Activated T-helper 2 cell treated with anti-CD3 and anti-CD28 coated beads, Interferon-gamma antibody, Interleukin-2, Interleukin-4, amounts not matched to agents 10 μg/mL and 5 μg/mL and 100 μg/mL, durations not matched to agents 14 hours and 24 hours and 36 hours (primary cell): ENCODE measurements at regions not wholly inside any gene's neighbourhood (a gene's known extent, or its start where the extent isn't known, plus 50 kb on each side); places are given as distances from the start of the nearest gene placed in this dataset.
"Not testable (repeated sequence)": the region's sequence is repeated elsewhere in the genome, so short reads cannot be mapped to it uniquely, and the experiment has no call there.

Experiments
- DNase-seq: peaks from one replicate; pipeline ENCODE4 v3.0.0; 2021; ENCODE audit warnings: low spot score
- H3K27ac Mint-ChIP-seq: one replicate; pipeline ENCODE4 v1.8.0; 2021; ENCODE audit warnings: mixed read lengths
- H3K27me3 Mint-ChIP-seq: one replicate; pipeline ENCODE4 v1.8.0; 2021; ENCODE audit warnings: low read depth, mixed read lengths
- H3K36me3 Mint-ChIP-seq: one replicate; pipeline ENCODE4 v1.8.0; 2021; ENCODE audit warnings: low read depth, mixed read lengths
- H3K4me1 Mint-ChIP-seq: one replicate; pipeline ENCODE4 v1.8.0; 2021; ENCODE audit warnings: low read depth, mixed read lengths
- H3K4me3 Mint-ChIP-seq: one replicate; pipeline ENCODE4 v1.8.0; 2021; ENCODE audit warnings: low read depth, mild to moderate bottlenecking, moderate library complexity, mixed read lengths
- H3K9me3 Mint-ChIP-seq: one replicate; pipeline ENCODE4 v1.8.0; 2021; ENCODE audit warnings: mixed read lengths
- intact Hi-C: fragments of 100-400 bp; cut with micrococcal nuclease; formaldehyde crosslinking; loops from one replicate; pipeline ENCODE4 v1.15.1; 2023

DNA sequence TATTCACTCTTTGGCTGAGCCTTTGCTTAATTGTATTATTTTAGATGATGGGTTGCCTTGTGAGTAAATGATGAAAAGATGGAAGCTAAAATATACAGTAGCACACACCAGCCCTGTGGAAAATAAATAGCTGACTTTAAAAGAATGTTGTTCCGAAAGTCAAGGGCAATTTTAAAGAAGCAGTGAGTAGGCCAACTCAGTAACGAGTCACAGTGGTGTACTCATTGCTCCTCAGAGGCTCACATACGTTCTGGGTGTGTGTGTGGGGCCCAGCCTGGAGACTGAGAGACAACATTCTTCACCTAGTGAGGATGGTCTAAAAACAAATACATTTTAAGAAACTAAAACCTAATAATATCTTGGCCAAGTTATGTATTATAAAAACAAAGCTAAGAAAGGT lies 640.3 kb downstream of the TRIML1 start:
- DNase-seq = no peak
- intact Hi-C loops = no loop called here
- Mint-ChIP-seq H3K27ac (no peak overlapping the region), H3K27me3 (no peaks in the 10 kb centered on the region), H3K4me3 (no peak overlapping the region), H3K9me3 (peaks cover 16% of the 10 kb centered on the region), H3K36me3 (no peaks in the 10 kb centered on the region), H3K4me1 (no peaks in the 10 kb centered on the region)

DNA sequence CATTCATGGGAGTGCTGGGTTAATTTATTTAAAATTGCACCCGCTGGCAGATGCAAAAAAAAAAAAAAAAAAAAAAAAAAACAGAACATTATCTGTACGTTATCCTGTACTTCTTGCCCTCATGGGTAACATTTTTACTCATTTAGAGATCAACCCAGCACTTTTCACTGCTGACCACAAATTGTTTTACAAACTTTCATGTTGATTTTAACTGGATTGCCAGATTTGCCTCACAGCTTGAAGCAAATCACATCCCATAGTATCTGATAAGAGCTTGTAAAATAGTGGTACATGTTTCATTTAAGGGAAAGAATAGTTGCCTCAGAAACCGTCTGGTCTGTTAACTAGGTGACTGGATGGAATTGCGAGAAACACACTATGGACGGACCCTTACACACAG lies 640.8 kb downstream of the TRIML1 start:
- H3K27me3 Mint-ChIP-seq = no peaks in the 10 kb centered on the region

GRCh38 chr4:188780686-188781085 lies 641.4 kb downstream of the TRIML1 start:
- Mint-ChIP-seq H3K4me1 (no peaks in the 10 kb centered on the region), H3K27me3 (no peaks in the 10 kb centered on the region), H3K36me3 (no peaks in the 10 kb centered on the region), H3K4me3 (no peak overlapping the region), H3K27ac (no peak overlapping the region), H3K9me3 (peaks cover 16% of the 10 kb centered on the region)
- DNase-seq = no peak
- intact Hi-C loops = no loop called here

More for the DNA sequence above, 640.8 kb downstream of the TRIML1 start:
- Mint-ChIP-seq H3K4me1 (no peaks in the 10 kb centered on the region), H3K27ac (no peak overlapping the region), H3K4me3 (no peak overlapping the region), H3K36me3 (no peaks in the 10 kb centered on the region), H3K9me3 (peaks cover 14% of the 10 kb centered on the region)
- intact Hi-C loops = no loop called here
- no peak for DNase-seq

DNA sequence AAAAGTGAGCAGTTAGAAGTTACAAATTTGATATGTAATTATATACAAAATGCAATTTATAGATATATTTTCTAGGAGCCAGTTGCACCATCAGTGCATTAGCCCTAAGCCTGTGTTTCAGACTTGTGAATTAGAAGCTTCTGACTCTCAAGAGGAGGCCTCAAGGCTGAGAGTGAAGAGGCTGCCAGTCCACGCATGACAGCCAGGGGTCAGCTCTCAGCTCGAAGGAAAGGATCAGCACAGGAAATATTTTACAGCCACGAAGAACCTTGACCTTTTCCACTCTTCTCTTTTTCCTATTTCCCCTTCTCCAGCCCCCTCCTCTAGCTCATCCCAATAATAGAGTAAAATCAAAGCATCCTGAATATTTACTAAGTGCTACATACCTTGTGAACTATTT lies 642.4 kb downstream of the TRIML1 start:
- Mint-ChIP-seq H3K27ac (no peak overlapping the region), H3K27me3 (no peaks in the 10 kb centered on the region), H3K4me3 (no peak overlapping the region), H3K4me1 (no peaks in the 10 kb centered on the region), H3K9me3 (peaks cover 16% of the 10 kb centered on the region), H3K36me3 (no peaks in the 10 kb centered on the region)
- DNase-seq = no peak
- intact Hi-C loops = no loop called here

DNA sequence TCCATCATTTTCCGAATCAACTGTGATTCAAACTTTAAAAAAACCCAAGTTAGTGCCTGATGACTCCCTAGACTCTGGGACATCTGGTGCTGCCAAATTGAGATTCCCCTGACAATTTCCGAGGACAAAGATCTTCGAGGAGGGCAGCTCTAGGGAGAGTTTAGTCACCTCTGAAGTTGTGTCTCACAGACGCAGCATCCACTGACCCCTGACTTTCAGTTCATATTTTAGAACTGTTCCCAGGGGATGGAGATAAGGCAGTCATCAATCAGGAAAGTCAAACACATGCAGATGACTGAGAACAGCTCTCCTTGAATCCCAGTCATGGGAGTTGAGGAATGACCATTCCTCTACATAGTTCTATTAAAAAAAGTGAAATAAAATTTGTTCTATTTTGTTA lies 643.9 kb downstream of the TRIML1 start:
- no peak overlapping the region for H3K27ac Mint-ChIP-seq
- H3K9me3 Mint-ChIP-seq = peaks cover 21% of the 10 kb centered on the region
- H3K4me3 Mint-ChIP-seq = no peak overlapping the region
- no peak for DNase-seq
- no peaks in the 10 kb centered on the region for H3K4me1 Mint-ChIP-seq
- intact Hi-C loops = no loop called here
- H3K36me3 Mint-ChIP-seq = no peaks in the 10 kb centered on the region
- no peaks in the 10 kb centered on the region for H3K27me3 Mint-ChIP-seq

DNA sequence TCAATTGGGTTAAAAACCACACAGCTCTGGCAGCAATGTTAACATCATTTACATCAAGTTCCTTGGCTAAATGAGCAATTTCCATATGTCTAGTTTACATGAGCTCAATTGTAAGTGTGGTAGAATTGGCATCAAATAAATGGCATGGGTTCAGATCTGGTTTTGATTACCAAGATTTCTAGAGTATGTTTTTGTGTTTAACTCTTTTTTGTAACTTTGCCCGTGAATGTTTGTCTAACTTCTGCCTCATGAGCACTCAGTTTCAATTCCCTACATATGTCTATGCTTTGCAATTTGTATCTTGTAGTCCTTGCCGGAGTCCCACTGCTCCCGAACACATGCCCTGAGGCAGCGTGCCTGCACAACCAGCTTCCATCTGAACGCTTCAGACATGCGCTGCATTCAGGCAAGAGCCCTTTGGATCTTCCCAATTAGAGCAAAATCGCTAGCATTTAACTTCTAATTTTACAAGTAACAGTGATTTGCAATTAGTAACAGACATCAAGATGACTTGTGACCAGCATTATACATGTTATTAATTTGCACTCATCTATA lies 644.4 kb downstream of the TRIML1 start:
- peaks cover 21% of the 10 kb centered on the region for H3K9me3 Mint-ChIP-seq
- intact Hi-C loops = no loop called here
- H3K4me1 Mint-ChIP-seq = no peaks in the 10 kb centered on the region
- H3K4me3 Mint-ChIP-seq = no peak overlapping the region
- no peak overlapping the region for H3K27ac Mint-ChIP-seq
- DNase-seq = no peak
- no peaks in the 10 kb centered on the region for H3K27me3 Mint-ChIP-seq
- no peaks in the 10 kb centered on the region for H3K36me3 Mint-ChIP-seq

- H3K27ac Mint-ChIP-seq, H3K4me1 Mint-ChIP-seq, H3K4me3 Mint-ChIP-seq: not testable (repeated sequence)
Observed at GRCh38 chr4:188796600-188796999, 657.4 kb downstream of the TRIML1 start.

DNA sequence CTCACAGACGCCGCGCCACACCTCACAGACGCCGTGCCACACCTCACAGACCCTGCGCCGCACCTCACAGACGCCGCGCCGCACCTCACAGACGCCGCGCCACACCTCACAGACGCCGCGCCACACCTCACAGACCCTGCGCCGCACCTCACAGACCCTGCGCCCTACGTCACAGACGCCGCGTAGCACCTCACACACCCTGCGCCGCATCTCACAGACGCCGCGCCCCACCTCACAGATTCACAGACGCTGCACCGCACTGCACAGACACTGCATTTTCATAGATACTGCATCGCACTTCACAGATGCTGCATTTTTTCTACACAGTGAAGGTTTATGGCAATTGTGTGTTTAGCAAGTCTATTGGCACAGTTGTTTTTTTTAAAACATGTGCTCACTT lies 657.8 kb downstream of the TRIML1 start:
- intact Hi-C loops, H3K27me3 Mint-ChIP-seq, H3K36me3 Mint-ChIP-seq, H3K4me3 Mint-ChIP-seq, DNase-seq, H3K27ac Mint-ChIP-seq, H3K4me1 Mint-ChIP-seq: not testable (repeated sequence)
- peaks cover 37% of the 10 kb centered on the region for H3K9me3 Mint-ChIP-seq

More at GRCh38 chr4:188796600-188796999, 657.4 kb downstream of the TRIML1 start:
- intact Hi-C loops, DNase-seq, H3K27me3 Mint-ChIP-seq, H3K36me3 Mint-ChIP-seq: not testable (repeated sequence)
- H3K9me3 Mint-ChIP-seq = peaks cover 37% of the 10 kb centered on the region

- no peak overlapping the region for H3K27ac Mint-ChIP-seq
- no peak overlapping the region for H3K4me3 Mint-ChIP-seq
- H3K4me1 Mint-ChIP-seq = no peaks in the 10 kb centered on the region
- H3K36me3 Mint-ChIP-seq = no peaks in the 10 kb centered on the region
- DNase-seq = no peak
- no peaks in the 10 kb centered on the region for H3K27me3 Mint-ChIP-seq
- peaks cover 20% of the 10 kb centered on the region for H3K9me3 Mint-ChIP-seq
- intact Hi-C loops = no loop called here
Observed at GRCh38 chr4:188804861-188805260, 665.6 kb downstream of the TRIML1 start.

DNA sequence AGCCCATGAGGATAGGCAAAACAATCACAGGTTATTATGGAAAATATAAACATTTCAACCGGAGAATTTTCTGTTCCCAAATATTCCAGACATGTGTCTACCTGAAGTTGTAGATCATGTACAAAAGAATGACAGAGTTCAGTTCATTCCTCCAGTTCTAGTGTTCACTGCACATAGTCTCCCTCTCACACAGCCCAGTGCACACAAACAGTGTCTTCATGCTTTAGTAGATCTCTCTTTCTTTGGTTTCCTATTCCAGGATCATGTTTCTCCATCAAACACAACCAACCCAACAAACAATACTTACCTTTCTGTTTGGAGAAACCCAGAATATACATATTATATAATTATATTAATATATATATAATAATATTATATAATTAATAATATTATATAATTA lies 671.9 kb downstream of the TRIML1 start:
- Mint-ChIP-seq H3K9me3 (peaks cover 16% of the 10 kb centered on the region), H3K27me3 (no peaks in the 10 kb centered on the region), H3K27ac (no peak overlapping the region), H3K36me3 (no peaks in the 10 kb centered on the region), H3K4me3 (no peak overlapping the region), H3K4me1 (no peaks in the 10 kb centered on the region)
- intact Hi-C loops = no loop called here
- no peak for DNase-seq

DNA sequence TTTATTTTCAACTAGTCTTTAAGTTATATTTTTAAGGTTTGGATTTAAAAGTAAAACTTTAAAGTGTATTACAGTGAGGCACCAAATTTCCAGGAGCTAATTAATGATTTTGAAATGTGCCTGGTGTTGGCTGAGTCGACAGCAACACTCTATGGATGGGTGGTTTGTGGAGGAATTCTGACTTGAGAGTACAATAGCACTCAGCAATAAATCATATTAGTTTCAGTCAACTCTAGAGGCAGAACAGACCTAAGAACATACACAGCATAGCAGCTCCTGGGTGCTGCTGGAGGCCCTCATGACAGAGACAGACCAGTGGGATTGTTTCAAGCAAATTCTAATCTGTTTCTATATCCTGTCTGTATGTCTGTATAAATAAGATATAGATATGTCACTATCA lies 673.4 kb downstream of the TRIML1 start:
- no peak for DNase-seq
- H3K4me3 Mint-ChIP-seq = no peak overlapping the region
- no peak overlapping the region for H3K27ac Mint-ChIP-seq
- H3K36me3 Mint-ChIP-seq = no peaks in the 10 kb centered on the region
- peaks cover 15% of the 10 kb centered on the region for H3K9me3 Mint-ChIP-seq
- H3K27me3 Mint-ChIP-seq = no peaks in the 10 kb centered on the region
- intact Hi-C loops = no loop called here
- no peaks in the 10 kb centered on the region for H3K4me1 Mint-ChIP-seq

DNA sequence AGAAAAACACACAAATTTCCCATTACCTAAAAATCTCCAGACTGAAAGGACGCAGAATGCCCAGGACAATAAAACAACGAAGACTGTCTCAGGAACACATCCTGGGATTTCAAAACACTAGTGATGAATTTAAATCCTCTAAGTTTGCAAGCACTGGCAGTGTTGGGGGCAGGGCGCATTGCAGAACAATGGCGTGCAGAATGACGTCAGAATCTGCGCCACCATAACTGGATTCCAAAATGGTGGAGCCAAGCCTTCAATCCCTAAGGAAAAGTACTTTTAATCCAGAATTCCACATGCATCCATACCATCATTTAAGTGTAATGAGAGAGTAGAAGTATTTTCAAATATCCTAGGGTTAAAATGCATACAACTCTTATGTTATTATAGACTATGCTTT lies 679.1 kb downstream of the TRIML1 start:
- H3K36me3 Mint-ChIP-seq = no peaks in the 10 kb centered on the region
- intact Hi-C loops = no loop called here
- no peak overlapping the region for H3K27ac Mint-ChIP-seq
- peaks cover 21% of the 10 kb centered on the region for H3K9me3 Mint-ChIP-seq
- no peak for DNase-seq
- H3K4me3 Mint-ChIP-seq = no peak overlapping the region
- no peaks in the 10 kb centered on the region for H3K4me1 Mint-ChIP-seq
- H3K27me3 Mint-ChIP-seq = no peaks in the 10 kb centered on the region

- no peak overlapping the region for H3K27ac Mint-ChIP-seq
- H3K4me1 Mint-ChIP-seq = no peaks in the 10 kb centered on the region
- no peak for DNase-seq
- peaks cover 16% of the 10 kb centered on the region for H3K9me3 Mint-ChIP-seq
- intact Hi-C loops = no loop called here
- no peak overlapping the region for H3K4me3 Mint-ChIP-seq
- H3K27me3 Mint-ChIP-seq = no peaks in the 10 kb centered on the region
- H3K36me3 Mint-ChIP-seq = no peaks in the 10 kb centered on the region
Observed at GRCh38 chr4:188819233-188819632, 680.0 kb downstream of the TRIML1 start.

- Mint-ChIP-seq H3K4me1 (no peaks in the 10 kb centered on the region), H3K9me3 (peaks cover 16% of the 10 kb centered on the region), H3K4me3 (no peak overlapping the region), H3K36me3 (no peaks in the 10 kb centered on the region), H3K27ac (no peak overlapping the region), H3K27me3 (no peaks in the 10 kb centered on the region)
- intact Hi-C loops = no loop called here
- DNase-seq = no peak
Observed at GRCh38 chr4:188821500-188821899, 682.3 kb downstream of the TRIML1 start.
